GM10248 (cell line): ENCODE measurements at regions not wholly inside any gene's neighbourhood (a gene's known extent, or its start where the extent isn't known, plus 50 kb on each side); places are given as distances from the start of the nearest gene placed in this dataset.
"Not testable (repeated sequence)": the region's sequence is repeated elsewhere in the genome, so short reads cannot be mapped to it uniquely, and the experiment has no call there.

Experiments used
- CTCF ChIA-PET: fragments of 300-600 bp; sonication (Branson Sonifier 250); formaldehyde crosslinking; extraction: SDS; loops from one replicate; lab custom pipeline; 2021; ENCODE audit warnings: antibody characterized with exemption; lab: Yijun Ruan, JAX
- POLR2A ChIA-PET: fragments of 350-650 bp; sonication (Branson Sonifier 250); formaldehyde crosslinking; extraction: SDS; loops from one replicate; lab custom pipeline; 2020; ENCODE audit warnings: antibody characterized with exemption; lab: Yijun Ruan, JAX
- DNase-seq: peaks from one replicate; pipeline ENCODE4 v3.0.0; 2012; ENCODE audit errors: extremely low spot score
- TF ChIP-seq, protein P1 (sequence below): IDR thresholded peaks from 2 replicates; pipeline ENCODE4 v1.5.1; 2012; ENCODE audit warnings: mild to moderate bottlenecking, low read depth; ENCODE audit errors: extremely low read depth, missing control alignments, control extremely low read depth

DNA sequence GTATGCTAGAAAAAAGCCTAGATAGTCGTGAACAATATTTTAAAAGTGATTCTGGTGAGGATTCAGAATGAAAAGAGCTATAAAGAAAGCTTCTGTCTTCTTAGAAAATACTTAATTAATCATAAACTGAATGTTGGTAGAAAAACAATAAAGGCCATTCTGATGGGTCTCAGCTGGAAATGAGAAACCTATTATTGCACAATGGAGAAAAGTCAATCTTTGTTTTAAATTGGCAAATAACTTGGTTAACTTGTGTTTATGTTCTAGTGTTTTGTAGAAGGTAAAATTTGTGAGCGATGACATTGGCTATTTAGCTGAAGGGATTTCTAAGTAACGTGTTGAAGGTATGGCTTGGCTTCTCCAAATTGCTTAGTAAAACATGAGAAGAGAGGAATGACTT is 74.1 kb upstream of the TMED7 start:
- POLR2A ChIA-PET = no interaction called here
- TF ChIP-seq, protein P1, sequence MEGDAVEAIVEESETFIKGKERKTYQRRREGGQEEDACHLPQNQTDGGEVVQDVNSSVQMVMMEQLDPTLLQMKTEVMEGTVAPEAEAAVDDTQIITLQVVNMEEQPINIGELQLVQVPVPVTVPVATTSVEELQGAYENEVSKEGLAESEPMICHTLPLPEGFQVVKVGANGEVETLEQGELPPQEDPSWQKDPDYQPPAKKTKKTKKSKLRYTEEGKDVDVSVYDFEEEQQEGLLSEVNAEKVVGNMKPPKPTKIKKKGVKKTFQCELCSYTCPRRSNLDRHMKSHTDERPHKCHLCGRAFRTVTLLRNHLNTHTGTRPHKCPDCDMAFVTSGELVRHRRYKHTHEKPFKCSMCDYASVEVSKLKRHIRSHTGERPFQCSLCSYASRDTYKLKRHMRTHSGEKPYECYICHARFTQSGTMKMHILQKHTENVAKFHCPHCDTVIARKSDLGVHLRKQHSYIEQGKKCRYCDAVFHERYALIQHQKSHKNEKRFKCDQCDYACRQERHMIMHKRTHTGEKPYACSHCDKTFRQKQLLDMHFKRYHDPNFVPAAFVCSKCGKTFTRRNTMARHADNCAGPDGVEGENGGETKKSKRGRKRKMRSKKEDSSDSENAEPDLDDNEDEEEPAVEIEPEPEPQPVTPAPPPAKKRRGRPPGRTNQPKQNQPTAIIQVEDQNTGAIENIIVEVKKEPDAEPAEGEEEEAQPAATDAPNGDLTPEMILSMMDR = no peak
- DNase-seq = no peak
- CTCF ChIA-PET = interaction anchor here (1.4 kb wide), 1 partner anchor 30 kb away, joined by 4 read pairs; no protein-coding TSS in a partner anchor

GRCh38 chr5:115696141-115696650 is 70.4 kb upstream of the TMED7 start:
- DNase-seq = no peak
- TF ChIP-seq, protein P1 = no peak
- POLR2A ChIA-PET = no interaction called here
- CTCF ChIA-PET = no interaction called here

DNA sequence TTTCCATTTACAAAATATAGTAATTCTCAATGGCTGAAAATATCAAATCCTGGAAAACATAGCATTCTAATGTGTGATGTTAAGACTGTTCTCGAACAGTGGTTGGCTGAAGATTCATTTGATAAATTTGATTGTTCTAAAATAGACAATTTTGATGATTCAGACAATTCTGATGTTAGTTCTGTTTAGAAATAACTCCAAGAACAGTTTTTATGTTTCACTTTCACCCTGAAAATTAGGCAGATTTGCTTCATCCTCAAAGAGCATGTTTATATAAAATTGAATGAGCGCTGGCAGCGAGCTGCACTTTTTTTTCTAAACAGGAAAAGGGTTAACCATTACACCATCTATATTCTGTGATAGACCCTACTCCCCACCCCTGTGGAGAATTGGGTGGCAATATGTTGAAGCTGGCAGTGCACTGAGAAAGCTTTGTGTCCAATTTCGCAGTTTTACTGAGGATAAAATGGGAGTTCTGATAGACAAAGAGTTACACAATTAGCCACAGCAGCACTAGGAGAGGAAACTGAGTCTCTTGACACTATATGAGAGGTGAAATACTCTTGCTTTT is 69.6 kb upstream of the TMED7 start:
- TF ChIP-seq, protein P1 = no peak
- CTCF ChIA-PET = no interaction called here
- no peak for DNase-seq
- POLR2A ChIA-PET = no interaction called here

GRCh38 chr5:115691814-115692213 is 66.0 kb upstream of the TMED7 start:
- DNase-seq, CTCF ChIA-PET, POLR2A ChIA-PET: not testable (repeated sequence)

DNA sequence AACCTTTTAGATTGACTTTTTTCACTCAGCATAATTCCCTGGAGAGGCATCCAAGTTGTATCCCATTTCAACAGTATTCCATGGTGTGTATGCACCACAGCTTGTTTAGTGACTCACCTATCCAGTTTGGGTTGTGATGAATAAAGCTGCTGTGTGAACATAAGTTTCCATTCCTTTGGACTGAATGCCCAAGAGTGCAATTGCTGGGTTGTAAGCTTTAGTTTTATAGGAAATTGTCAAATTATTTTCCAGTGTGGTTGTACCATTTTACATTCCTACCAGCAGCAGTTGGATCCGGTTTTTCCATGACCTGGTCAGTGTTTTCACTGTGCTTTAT is 60.9 kb upstream of the TMED7 start:
- POLR2A ChIA-PET = no interaction called here
- CTCF ChIA-PET = no interaction called here
- no peak for DNase-seq
- TF ChIP-seq, protein P1 = no peak

GRCh38 chr5:115686051-115686737 is 60.4 kb upstream of the TMED7 start:
- TF ChIP-seq, protein P1 = no peak
- CTCF ChIA-PET = no interaction called here
- DNase-seq = no peak
- POLR2A ChIA-PET = no interaction called here

DNA sequence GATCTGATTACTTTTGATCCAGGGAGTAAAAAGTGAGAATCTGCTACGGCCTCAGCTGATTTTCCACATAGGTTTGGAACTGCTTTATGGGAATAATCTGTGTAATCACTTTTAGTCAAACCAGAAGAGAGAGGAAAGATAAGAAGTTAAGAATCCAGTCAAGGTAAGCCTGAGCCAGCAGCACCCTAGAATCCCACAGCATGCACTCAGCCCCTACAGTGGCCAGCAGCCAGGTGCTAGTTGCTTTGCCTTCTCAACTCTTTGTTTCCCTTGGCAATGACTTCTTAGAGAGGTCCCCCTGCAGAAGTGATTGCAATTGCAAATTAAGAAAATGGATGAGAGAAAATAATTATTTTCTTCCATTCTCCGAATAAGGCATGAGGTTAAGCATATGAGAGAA is 59.7 kb upstream of the TMED7 start:
- POLR2A ChIA-PET = no interaction called here
- TF ChIP-seq, protein P1 = no peak
- DNase-seq = no peak
- CTCF ChIA-PET = no interaction called here
